HCT116 (cell line): ENCODE measurements at regions not wholly inside any gene's neighbourhood (a gene's known extent, or its start where the extent isn't known, plus 50 kb on each side); places are given as distances from the start of the nearest gene placed in this dataset.
A peak's percentile ranks its signal among the peaks of the same experiment; 100 is the strongest.

Experiments
- ATAC-seq: fragments of 200-7000 bp; cut with Tn5 transposase; 2 replicates; pipeline ENCODE4 v1.9.1; 2020; ENCODE audit warnings: mild to moderate bottlenecking, moderate library complexity
- BruUV-seq: library from RNA; stranded (reverse); fragments of 400-500 nt; replicated peaks from 2 replicates; lab custom pipeline; 2021; lab: Mats Ljungman, UMichigan
- CTCF ChIA-PET: fragments of 300-600 bp; sonication (Branson Sonifier 250); formaldehyde crosslinking; loops from one replicate; lab custom pipeline; 2021; ENCODE audit warnings: antibody characterized with exemption; lab: Charles Lee
- POLR2A ChIA-PET: fragments of 300-600, 350-600 bp; sonication (Branson Sonifier 250); formaldehyde crosslinking; loops from one replicate; lab custom pipeline; 2021; ENCODE audit warnings: antibody characterized with exemption; lab: Charles Lee
- RAD21 ChIA-PET, 2 experiments: fragments of 300-600 bp; sonication (Branson Sonifier 250); formaldehyde crosslinking; loops; one replicate each; lab custom pipeline; 2023; ENCODE audit warnings: low total read pairs in 2 of 2; ENCODE audit not compliant: uncharacterized antibody in 2 of 2, unreplicated experiment in 2 of 2, low non-redundant PET in 1 of 2; lab: Charles Lee
- DNase-seq: peaks from one replicate; pipeline ENCODE4 v3.0.0-alpha.2; 2010; ENCODE audit warnings: low read depth, low spot score
- H2AFZ ChIP-seq: fragments of 200-600 bp; shearing (Covaris generic), sonication (generic); 2 replicates; pipeline ENCODE4 v1.6.1; 2017; ENCODE audit warnings: low read depth, mixed run types, mixed read lengths, antibody characterized with exemption, low read length; ENCODE audit not compliant: poor library complexity, severe bottlenecking
- H3K27ac ChIP-seq: 2 replicates; pipeline ENCODE4 v1.5.1; 2012; ENCODE audit warnings: low read depth, low read length
- H3K27me3 ChIP-seq: fragments of 200-600 bp; sonication (generic); 2 replicates; pipeline ENCODE4 v1.6.1; 2016; ENCODE audit warnings: mixed run types, low read length, mixed read lengths; ENCODE audit not compliant: insufficient read depth
- H3K36me3 ChIP-seq, 2 experiments: fragments of 200-500 bp in 1 of 2; fragments of 200-600 bp in 1 of 2; sonication (Bioruptor generic) in 1 of 2; sonication (generic) in 1 of 2; 2 replicates each; pipeline versions ENCODE4 v1.5.1 to v1.6.1; 2014 to 2016; ENCODE audit warnings: low read length in 2 of 2, inconsistent platforms in 1 of 2, mixed read lengths in 1 of 2, mixed run types in 1 of 2; ENCODE audit not compliant: insufficient read depth in 2 of 2, control insufficient read depth in 1 of 2
- H3K4me1 ChIP-seq, 2 experiments: fragments of 200-600 bp in 1 of 2; sonication (generic) in 1 of 2; 2 replicates each; pipeline versions ENCODE4 v1.5.1 to v1.6.1; 2012 to 2017; ENCODE audit warnings: low read length in 2 of 2, inconsistent platforms in 1 of 2, mild to moderate bottlenecking in 1 of 2, mixed read lengths in 1 of 2, mixed run types in 1 of 2, moderate library complexity in 1 of 2; ENCODE audit not compliant: insufficient read depth in 2 of 2, control insufficient read depth in 1 of 2
- H3K4me2 ChIP-seq: fragments of 200-600 bp; sonication (generic); 2 replicates; pipeline ENCODE4 v1.6.1; 2017; ENCODE audit warnings: mixed run types, low read length, mixed read lengths
- H3K4me3 ChIP-seq, 2 experiments: fragments of 200-600 bp in 1 of 2; sonication (generic) in 1 of 2; replicated peaks in 1 of 2; 2 replicates each; pipeline ENCODE4 v1.5.1; 2011 to 2016; ENCODE audit warnings: low read length in 2 of 2, control low read depth in 1 of 2, low read depth in 1 of 2, mild to moderate bottlenecking in 1 of 2, mixed read lengths in 1 of 2, mixed run types in 1 of 2
- H3K79me2 ChIP-seq: fragments of 200-600 bp; sonication (generic); 2 replicates; pipeline ENCODE4 v1.6.1; 2017; ENCODE audit warnings: mild to moderate bottlenecking, mixed run types, low read length, moderate library complexity, mixed read lengths; ENCODE audit not compliant: insufficient read depth
- H3K9ac ChIP-seq: fragments of 200-600 bp; sonication (generic); 2 replicates; pipeline ENCODE4 v1.6.1; 2016; ENCODE audit warnings: low read length, mixed read lengths
- H3K9me2 ChIP-seq: fragments of 200-600 bp; sonication (generic), shearing (Covaris generic); 2 replicates; pipeline ENCODE4 v1.6.1; 2017; ENCODE audit warnings: mixed run types, mild to moderate bottlenecking, moderate library complexity; ENCODE audit not compliant: insufficient read depth
- H3K9me3 ChIP-seq, 2 experiments: fragments of 200-500 bp in 1 of 2; fragments of 200-600 bp in 1 of 2; sonication (Bioruptor generic) in 1 of 2; sonication (generic) in 1 of 2; 2 replicates each; pipeline ENCODE4 v1.6.1; 2014 to 2017; ENCODE audit warnings: low read length in 2 of 2, mixed read lengths in 2 of 2, inconsistent platforms in 1 of 2, low read depth in 1 of 2, mild to moderate bottlenecking in 1 of 2, mixed run types in 1 of 2, moderate library complexity in 1 of 2; ENCODE audit not compliant: control insufficient read depth in 1 of 2, insufficient read depth in 1 of 2
- H4K20me1 ChIP-seq: fragments of 200-600 bp; sonication (generic), shearing (Covaris generic); 2 replicates; pipeline ENCODE4 v1.6.1; 2017; ENCODE audit warnings: mixed run types, mild to moderate bottlenecking, moderate library complexity; ENCODE audit not compliant: insufficient read depth
- ATF3 ChIP-seq: IDR thresholded peaks from 2 replicates; pipeline ENCODE4 v1.6.1; 2012
- CBX3 ChIP-seq: IDR thresholded peaks from 2 replicates; pipeline ENCODE4 v1.6.1; 2012; ENCODE audit warnings: low read depth
- CTCF ChIP-seq, 3 experiments: fragments of 200-600 bp in 1 of 3; sonication (generic) in 1 of 3; IDR thresholded peaks in 2 of 3; conservative IDR thresholded peaks in 1 of 3; 2 replicates each; pipeline ENCODE4 v1.5.1; 2012 to 2017; ENCODE audit warnings: low read depth in 2 of 3, low read length in 2 of 3, antibody characterized with exemption in 1 of 3, borderline replicate concordance in 1 of 3, control low read depth in 1 of 3, mild to moderate bottlenecking in 1 of 3, mixed read lengths in 1 of 3, mixed run types in 1 of 3, moderate library complexity in 1 of 3; ENCODE audit not compliant: insufficient read depth in 1 of 3
- EGR1 ChIP-seq: IDR thresholded peaks from 2 replicates; pipeline ENCODE4 v1.6.1; 2012; ENCODE audit warnings: low read depth
- ELF1 ChIP-seq: IDR thresholded peaks from 2 replicates; pipeline ENCODE4 v1.6.1; 2012; ENCODE audit warnings: low read depth, borderline replicate concordance
- EZH2phosphoT487 ChIP-seq: fragments of 200-600 bp; IDR thresholded peaks from 2 replicates; pipeline ENCODE4 v1.6.1; 2018; ENCODE audit warnings: antibody characterized with exemption, borderline replicate concordance
- JUND ChIP-seq: IDR thresholded peaks from 2 replicates; pipeline ENCODE4 v1.6.1; 2012
- POLR2A ChIP-seq: IDR thresholded peaks from 2 replicates; pipeline ENCODE4 v1.7.0; 2011; ENCODE audit warnings: borderline replicate concordance; ENCODE audit not compliant: insufficient read depth, insufficient read length; ENCODE audit errors: extremely low read depth
- POLR2AphosphoS5 ChIP-seq: IDR thresholded peaks from 2 replicates; pipeline ENCODE4 v1.6.1; 2011; ENCODE audit warnings: mild to moderate bottlenecking, low read depth, low read length, moderate library complexity
- SP1 ChIP-seq: IDR thresholded peaks from 2 replicates; pipeline ENCODE4 v1.6.1; 2012; ENCODE audit warnings: low read depth
- YY1 ChIP-seq: IDR thresholded peaks from 2 replicates; pipeline ENCODE4 v1.6.1; 2011; ENCODE audit warnings: low read length, low read depth, moderate library complexity, mild to moderate bottlenecking; ENCODE audit not compliant: insufficient replicate concordance; ENCODE audit errors: extremely low read depth
- ZBTB33 ChIP-seq: IDR thresholded peaks from 2 replicates; pipeline ENCODE4 v1.6.1; 2011; ENCODE audit warnings: mild to moderate bottlenecking, low read length, moderate library complexity; ENCODE audit not compliant: insufficient replicate concordance; ENCODE audit errors: extremely low read depth
- ZFX ChIP-seq: fragments of 450-650 bp; IDR thresholded peaks from 2 replicates; pipeline ENCODE4 v1.6.1; 2017
- intact Hi-C: fragments of 100-400 bp; cut with micrococcal nuclease; formaldehyde crosslinking; loops from 2 replicates; pipeline ENCODE4 v1.10.0; 2022

GRCh38 chr14:53741479-53742232 is 215.0 kb downstream of the BMP4 start:
- no peak overlapping the region for H2AFZ ChIP-seq
- no peaks in the 10 kb centered on the region for H4K20me1 ChIP-seq
- TF ChIP-seq POLR2A (no peak), CTCF (IDR thresholded peaks at IDR 0.05 in 2 of 3, conservative IDR thresholded peaks at IDR 0.05 in 1 of 3; ENCODE audit: borderline replicate concordance in 1 of 3, insufficient read depth in 1 of 3, low read depth in 2 of 3, low read length in 2 of 3) (no peak), ZFX (no peak), ZBTB33 (no peak), SP1 (no peak), ELF1 (no peak), EGR1 (no peak), POLR2AphosphoS5 (no peak), EZH2phosphoT487 (no peak), YY1 (no peak), JUND (no peak), ATF3 (no peak), CBX3 (no peak)
- peak overlapping the region; percentile 7; the same call in 1 of the 2 replicates for H3K4me2 ChIP-seq
- ATAC-seq (no peak), DNase-seq (no peak)
- H3K9me3 ChIP-seq = no peaks in the 10 kb centered on the region
- no peak overlapping the region for H3K4me3 ChIP-seq
- ChIA-PET CTCF (no interaction called here), RAD21 (no interaction called here), POLR2A (no interaction called here)
- H3K4me1 ChIP-seq = peaks cover 7 to 21% of the 10 kb centered on the region in 2 experiments
- no peaks in the 10 kb centered on the region for H3K27me3 ChIP-seq
- H3K36me3 ChIP-seq = no peaks in the 10 kb centered on the region
- intact Hi-C loops = no loop called here
- no peak overlapping the region for H3K9ac ChIP-seq
- BruUV-seq = no TSS peak
- peak overlapping the region; percentile 16; the same call in 1 of the 2 replicates for H3K27ac ChIP-seq
- no peaks in the 10 kb centered on the region for H3K9me2 ChIP-seq
- no peaks in the 10 kb centered on the region for H3K79me2 ChIP-seq
